Mesothelial cell of epicardium (in vitro differentiated cells): ENCODE measurements at regions not wholly inside any gene's neighbourhood (a gene's known extent, or its start where the extent isn't known, plus 50 kb on each side); places are given as distances from the start of the nearest gene placed in this dataset.

Source experiments
- DNase-seq, 2 experiments: peaks; one replicate each; pipeline ENCODE4 v3.0.0; 2021; ENCODE audit warnings: low spot score in 2 of 2; ENCODE audit not compliant: unreplicated experiment in 2 of 2
- H3K27ac Mint-ChIP-seq: 2 replicates; pipeline ENCODE4 v1.8.0; 2021; ENCODE audit warnings: mixed read lengths
- H3K27me3 Mint-ChIP-seq: 2 replicates; pipeline ENCODE4 v1.8.0; 2021; ENCODE audit warnings: low read depth, mixed read lengths
- H3K36me3 Mint-ChIP-seq: 2 replicates; pipeline ENCODE4 v1.8.0; 2021; ENCODE audit warnings: mixed read lengths
- H3K4me1 Mint-ChIP-seq: 2 replicates; pipeline ENCODE4 v1.8.0; 2021; ENCODE audit warnings: mixed read lengths
- H3K4me3 Mint-ChIP-seq: 2 replicates; pipeline ENCODE4 v1.8.0; 2021; ENCODE audit warnings: mild to moderate bottlenecking, moderate library complexity, mixed read lengths
- H3K9me3 Mint-ChIP-seq: 2 replicates; pipeline ENCODE4 v1.8.0; 2021; ENCODE audit warnings: mixed read lengths
- CTCF ChIP-seq: fragments of 200-600 bp; sonication (generic); IDR thresholded peaks from one replicate; pipeline ENCODE4 v1.5.0; 2021; ENCODE audit warnings: antibody characterized with exemption; ENCODE audit not compliant: unreplicated experiment

DNA sequence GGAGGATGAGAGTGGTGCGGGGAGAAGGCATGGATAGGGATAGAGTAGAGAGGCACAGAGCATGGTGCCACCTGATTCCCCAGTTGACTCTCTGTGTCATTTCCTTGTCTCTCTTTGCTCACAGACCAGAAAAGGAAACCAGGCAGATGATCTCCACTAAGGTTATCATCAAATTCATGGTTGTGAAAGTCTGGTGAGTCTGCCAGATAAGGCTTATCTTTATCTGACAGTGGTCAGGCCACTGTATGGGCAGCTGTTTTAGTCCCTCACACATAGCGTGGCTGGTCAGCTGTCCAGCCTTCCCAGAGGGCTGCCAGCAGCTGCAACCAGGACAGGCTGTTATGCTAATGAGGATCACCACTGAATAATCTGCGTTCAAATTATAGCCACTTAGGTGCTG is 99.0 kb downstream of the ADRA2A start:
- peaks cover 11% of the 10 kb centered on the region for H3K9me3 Mint-ChIP-seq
- peaks cover 20% of the 10 kb centered on the region for H3K27me3 Mint-ChIP-seq
- H3K27ac Mint-ChIP-seq: no peak overlapping the region
- no peaks in the 10 kb centered on the region for H3K4me1 Mint-ChIP-seq
- H3K4me3 Mint-ChIP-seq: no peak overlapping the region
- TF ChIP-seq CTCF: no peak
- DNase-seq: no peak
- no peaks in the 10 kb centered on the region for H3K36me3 Mint-ChIP-seq

GRCh38 chr10:111177379-111177778 is 100.5 kb downstream of the ADRA2A start:
- H3K9me3 Mint-ChIP-seq: peaks cover 3% of the 10 kb centered on the region
- H3K4me1 Mint-ChIP-seq: no peaks in the 10 kb centered on the region
- no peak for TF ChIP-seq CTCF
- H3K4me3 Mint-ChIP-seq: no peak overlapping the region
- H3K27ac Mint-ChIP-seq: no peak overlapping the region
- H3K36me3 Mint-ChIP-seq: no peaks in the 10 kb centered on the region
- DNase-seq: no peak
- peaks cover 24% of the 10 kb centered on the region for H3K27me3 Mint-ChIP-seq

DNA sequence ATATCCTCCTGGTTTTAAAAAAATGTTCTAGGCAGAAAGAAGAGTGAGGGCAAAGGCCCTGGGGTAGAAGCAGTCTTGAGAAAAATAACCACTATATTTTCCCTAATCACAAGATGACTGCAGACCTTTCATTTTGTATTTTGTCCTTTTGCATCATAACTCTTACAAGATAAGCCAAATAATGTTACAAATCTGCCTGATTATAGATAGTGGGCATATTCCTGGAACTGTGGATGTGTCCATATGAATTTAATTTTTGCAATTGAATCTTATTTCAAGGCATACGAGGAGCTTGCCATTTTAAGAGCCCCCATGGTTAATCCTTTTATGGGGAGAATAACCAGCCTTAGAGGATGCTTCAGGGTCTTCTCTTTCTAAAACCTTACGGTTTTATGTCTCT is 102.7 kb downstream of the ADRA2A start:
- Mint-ChIP-seq H3K27ac (no peak overlapping the region), H3K4me3 (no peak overlapping the region), H3K9me3 (peaks cover 3% of the 10 kb centered on the region), H3K4me1 (no peaks in the 10 kb centered on the region), H3K36me3 (no peaks in the 10 kb centered on the region), H3K27me3 (peaks cover 24% of the 10 kb centered on the region)
- TF ChIP-seq CTCF: no peak
- DNase-seq: no peak

DNA sequence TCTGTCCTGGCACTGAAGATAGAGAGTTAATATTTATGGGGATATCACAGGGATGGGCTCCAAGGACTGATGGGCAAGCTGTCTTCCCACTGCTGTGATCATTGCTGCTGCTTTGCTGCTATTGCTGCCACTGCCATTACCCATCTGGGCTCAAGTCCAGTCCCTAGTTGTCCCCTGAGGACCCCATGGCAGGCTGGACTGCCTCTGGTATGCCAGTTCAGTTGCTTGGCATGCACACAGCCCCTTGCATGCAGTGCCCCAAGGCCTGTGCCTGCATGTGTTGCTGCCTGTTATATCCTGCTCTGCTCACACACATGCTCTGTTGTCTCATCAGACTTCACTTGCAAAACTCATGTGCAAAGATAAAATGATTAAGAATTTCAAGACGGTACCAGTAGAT is 109.5 kb downstream of the ADRA2A start:
- peaks cover 33% of the 10 kb centered on the region for H3K27me3 Mint-ChIP-seq
- no peaks in the 10 kb centered on the region for H3K36me3 Mint-ChIP-seq
- peaks cover 8% of the 10 kb centered on the region for H3K9me3 Mint-ChIP-seq
- H3K4me1 Mint-ChIP-seq: no peaks in the 10 kb centered on the region
- no peak for TF ChIP-seq CTCF
- no peak overlapping the region for H3K4me3 Mint-ChIP-seq
- DNase-seq: no peak
- H3K27ac Mint-ChIP-seq: no peak overlapping the region

DNA sequence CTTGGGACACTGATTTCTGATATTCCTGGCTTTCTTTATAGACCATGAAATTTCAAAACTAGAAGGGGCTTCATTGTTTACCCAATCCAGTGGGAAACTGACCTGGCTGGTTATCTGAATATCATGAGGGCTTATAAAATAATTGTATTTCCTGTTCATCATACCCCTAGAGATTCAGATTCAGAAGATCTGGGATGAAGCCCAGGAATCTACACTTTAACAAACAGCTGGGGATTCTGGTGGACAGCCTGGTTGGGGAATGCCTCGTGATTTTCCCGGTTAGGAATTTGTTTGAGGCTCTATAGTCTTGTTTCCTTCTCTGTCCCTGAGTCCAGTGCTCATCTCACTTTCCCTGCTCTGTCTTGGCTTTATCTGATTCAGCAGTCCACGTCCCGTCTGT is 110.3 kb downstream of the ADRA2A start:
- no peak overlapping the region for H3K27ac Mint-ChIP-seq
- H3K4me1 Mint-ChIP-seq: no peaks in the 10 kb centered on the region
- DNase-seq: no peak
- H3K9me3 Mint-ChIP-seq: peaks cover 8% of the 10 kb centered on the region
- no peaks in the 10 kb centered on the region for H3K36me3 Mint-ChIP-seq
- H3K4me3 Mint-ChIP-seq: no peak overlapping the region
- peaks cover 35% of the 10 kb centered on the region for H3K27me3 Mint-ChIP-seq
- TF ChIP-seq CTCF: no peak

- Mint-ChIP-seq H3K27me3 (no peaks in the 10 kb centered on the region), H3K4me3 (no peak overlapping the region), H3K9me3 (no peaks in the 10 kb centered on the region), H3K27ac (no peak overlapping the region), H3K4me1 (peaks cover 8% of the 10 kb centered on the region), H3K36me3 (no peaks in the 10 kb centered on the region)
- no peak for TF ChIP-seq CTCF
- no peak for DNase-seq
Measured at GRCh38 chr10:111199587-111199986, 122.8 kb downstream of the ADRA2A start.
